Activated CD8-positive, alpha-beta memory T cell treated with anti-CD3 and anti-CD28 coated beads for 36 hours (primary cell): ENCODE measurements at regions not wholly inside any gene's neighbourhood (a gene's known extent, or its start where the extent isn't known, plus 50 kb on each side); places are given as distances from the start of the nearest gene placed in this dataset.
"Not testable (repeated sequence)": the region's sequence is repeated elsewhere in the genome, so short reads cannot be mapped to it uniquely, and the experiment has no call there.

Experiments used
- CTCF ChIA-PET: fragments of 350-600 bp; sonication (Branson Sonifier 250); formaldehyde crosslinking; loops from one replicate; lab custom pipeline; 2021; ENCODE audit warnings: antibody characterized with exemption; lab: Charles Lee
- POLR2A ChIA-PET: fragments of 350-600 bp; sonication (Branson Sonifier 250); formaldehyde crosslinking; loops from one replicate; lab custom pipeline; 2021; ENCODE audit warnings: antibody characterized with exemption; lab: Charles Lee

DNA sequence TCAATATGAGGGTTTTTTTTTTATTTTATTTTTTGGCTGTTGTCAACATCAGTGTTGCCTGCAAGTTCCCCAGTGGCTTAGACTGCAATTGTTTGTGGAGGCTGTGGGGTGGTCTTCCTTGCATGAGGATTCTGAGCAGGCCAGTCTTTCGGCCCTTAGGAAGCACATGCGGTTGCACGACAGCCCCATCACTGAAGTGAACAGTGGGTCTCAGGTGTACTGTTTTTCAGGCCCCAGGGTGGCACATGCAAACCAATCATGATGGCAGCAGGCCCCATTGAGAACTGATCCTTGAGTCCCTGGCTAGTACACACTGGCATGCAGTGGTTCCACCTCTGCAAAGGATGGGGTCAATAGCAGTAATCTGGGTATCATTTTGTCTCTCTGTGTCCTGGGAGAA is 768.7 kb downstream of the EPHA3 start:
- POLR2A ChIA-PET, result no interaction called here
- CTCF ChIA-PET, result no interaction called here

DNA sequence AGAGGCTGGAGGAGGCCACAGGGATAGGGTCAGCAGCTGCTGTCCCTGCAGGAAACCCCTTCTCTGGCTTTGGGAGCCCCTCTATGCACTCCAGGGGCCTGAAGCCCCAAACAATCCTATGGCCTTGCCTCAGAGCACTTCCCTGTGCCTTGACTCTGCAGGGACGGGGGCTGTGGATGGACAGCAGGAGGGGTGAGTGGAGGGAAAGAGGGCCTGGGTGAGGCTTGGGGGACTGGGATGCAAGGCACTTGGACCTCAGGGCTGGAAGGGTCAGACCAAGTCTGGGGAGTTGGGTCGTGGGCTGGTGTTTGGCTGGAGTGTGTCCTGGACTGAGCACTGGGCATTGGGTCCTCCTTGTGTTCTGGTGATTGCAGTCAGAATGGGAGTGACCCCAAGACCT is 769.8 kb downstream of the EPHA3 start:
- POLR2A ChIA-PET, result no interaction called here
- CTCF ChIA-PET, result no interaction called here

GRCh38 chr3:89889386-89889785 is 782.0 kb downstream of the EPHA3 start:
- ChIA-PET CTCF (no interaction called here), POLR2A (no interaction called here)

GRCh38 chr3:89908711-89909213 is 801.3 kb downstream of the EPHA3 start:
- CTCF ChIA-PET, result no interaction called here
- POLR2A ChIA-PET, result no interaction called here

GRCh38 chr3:89912031-89912430 is 804.6 kb downstream of the EPHA3 start:
- ChIA-PET CTCF (no interaction called here), POLR2A (no interaction called here)

- ChIA-PET CTCF (no interaction called here), POLR2A (no interaction called here)
Measured at GRCh38 chr3:89923921-89924610, 816.6 kb downstream of the EPHA3 start.

GRCh38 chr3:89925976-89926375 is 818.6 kb downstream of the EPHA3 start:
- CTCF ChIA-PET, result no interaction called here
- POLR2A ChIA-PET, result no interaction called here

DNA sequence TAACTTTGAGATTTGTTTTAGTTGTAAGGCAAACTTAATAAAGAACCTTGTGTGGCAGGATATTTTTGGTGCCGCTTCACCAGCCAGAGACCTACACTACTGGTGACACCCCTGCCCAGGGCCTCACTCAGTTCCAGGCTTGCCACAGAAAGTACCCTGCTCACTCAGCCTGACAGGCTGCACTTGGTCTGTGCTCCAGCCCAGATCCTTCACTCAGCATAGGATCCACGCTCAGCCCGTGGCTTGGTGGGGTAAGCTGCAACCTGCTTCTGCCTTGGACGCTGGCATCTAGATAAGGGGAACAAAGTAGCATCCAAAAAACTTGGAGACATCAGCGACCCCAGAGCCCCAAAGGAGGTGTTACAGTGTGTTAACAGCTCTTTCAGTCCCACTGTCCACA is 825.5 kb downstream of the EPHA3 start:
- ChIA-PET CTCF (no interaction called here), POLR2A (no interaction called here)

GRCh38 chr3:89944461-89944860 is 837.0 kb downstream of the EPHA3 start:
- CTCF ChIA-PET, POLR2A ChIA-PET: not testable (repeated sequence)

DNA sequence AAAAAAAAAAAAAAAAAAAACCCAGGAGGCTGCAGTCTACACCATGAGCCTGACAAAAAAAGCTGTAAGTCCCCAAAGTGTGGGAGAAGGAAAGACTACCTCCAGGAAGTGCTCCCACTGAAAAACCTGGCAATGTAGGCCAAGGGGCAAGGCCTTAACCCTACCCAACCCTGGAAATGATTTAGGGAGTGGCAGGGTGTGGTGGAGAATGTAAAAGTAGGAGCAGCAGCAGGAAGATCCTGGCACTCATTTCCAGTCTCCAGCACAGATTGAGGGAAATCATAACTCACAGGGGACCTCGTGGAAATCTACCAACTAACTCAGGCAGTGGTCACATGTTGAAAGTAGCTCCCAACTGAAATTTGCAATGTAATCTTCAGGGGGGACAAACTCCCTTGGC is 839.5 kb downstream of the EPHA3 start:
- ChIA-PET CTCF (no interaction called here), POLR2A (no interaction called here)

DNA sequence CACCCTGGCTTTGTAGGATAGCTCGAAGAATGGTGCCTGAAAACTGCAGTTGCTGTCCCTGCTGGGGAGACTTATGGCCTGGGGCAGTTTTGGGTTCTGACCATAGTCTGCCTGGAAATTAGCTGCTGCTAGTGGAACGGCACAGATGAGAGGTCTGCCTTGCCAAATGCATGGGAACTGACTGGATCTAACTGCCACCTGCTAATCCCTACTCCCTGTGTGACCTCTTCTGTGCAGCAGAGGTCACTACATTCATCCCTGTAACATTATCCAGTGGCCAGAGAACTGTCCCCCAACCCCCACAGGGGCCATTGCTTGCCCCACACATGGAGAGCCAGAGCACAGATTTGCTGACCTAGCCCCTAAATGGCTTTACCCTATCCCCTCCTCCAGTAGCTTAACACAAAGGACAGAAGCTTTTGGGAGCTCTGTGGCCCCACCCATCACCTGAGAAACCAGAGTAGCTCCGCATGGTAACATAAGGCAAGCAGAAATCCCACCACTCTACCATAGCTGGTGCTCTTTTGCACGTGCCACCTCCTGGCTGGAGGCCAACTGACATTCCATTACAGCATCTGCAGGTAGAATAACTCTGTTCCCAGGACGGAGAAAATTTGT is 840.0 kb downstream of the EPHA3 start:
- ChIA-PET POLR2A (no interaction called here), CTCF (no interaction called here)

- ChIA-PET POLR2A (no interaction called here), CTCF (no interaction called here)
Measured at GRCh38 chr3:89948008-89948407, 840.6 kb downstream of the EPHA3 start.

- CTCF ChIA-PET, result no interaction called here
- POLR2A ChIA-PET, result no interaction called here
Measured at GRCh38 chr3:89950772-89951171, 843.4 kb downstream of the EPHA3 start.

DNA sequence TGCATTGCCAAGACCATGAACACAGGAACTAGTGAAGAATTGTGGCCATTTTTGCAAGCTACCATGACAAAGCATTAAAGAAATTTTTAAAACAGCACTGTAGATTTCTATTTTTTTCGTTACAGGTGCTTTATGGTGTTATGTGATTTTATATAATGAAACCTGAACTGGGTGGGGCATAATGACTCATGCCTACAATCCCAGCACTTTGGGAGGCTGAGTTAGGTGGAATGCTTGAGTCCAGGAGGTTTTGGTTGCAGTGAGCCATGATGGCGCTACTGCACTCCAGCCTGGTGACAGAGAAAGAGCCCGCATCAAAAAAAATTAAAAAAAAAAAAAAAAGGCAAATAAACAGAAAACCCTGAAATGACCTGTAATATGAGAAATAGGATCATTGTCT is 846.7 kb downstream of the EPHA3 start:
- ChIA-PET POLR2A (no interaction called here), CTCF (no interaction called here)

DNA sequence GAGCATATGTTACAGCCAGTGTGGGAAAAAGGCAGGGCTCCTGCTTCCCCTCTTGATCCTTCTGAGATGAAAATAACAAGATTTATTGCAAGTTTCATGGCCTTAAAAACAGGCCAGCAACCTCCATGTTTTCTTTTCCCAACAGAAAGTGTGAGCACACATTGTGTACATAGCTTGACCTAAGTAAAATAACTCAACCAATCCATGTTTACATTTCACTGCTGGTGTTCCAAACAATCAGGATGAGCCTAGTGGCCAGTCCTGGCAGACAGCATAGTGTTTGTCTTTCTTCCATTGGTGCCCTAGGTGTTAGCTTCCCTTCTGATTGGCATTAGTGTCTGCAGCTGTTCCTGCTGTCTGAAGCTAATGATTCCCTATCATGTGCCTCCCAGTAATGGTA is 847.7 kb downstream of the EPHA3 start:
- CTCF ChIA-PET, result no interaction called here
- POLR2A ChIA-PET, result no interaction called here

- CTCF ChIA-PET, result no interaction called here
- POLR2A ChIA-PET, result no interaction called here
Measured at GRCh38 chr3:89957451-89957850, 850.0 kb downstream of the EPHA3 start.

DNA sequence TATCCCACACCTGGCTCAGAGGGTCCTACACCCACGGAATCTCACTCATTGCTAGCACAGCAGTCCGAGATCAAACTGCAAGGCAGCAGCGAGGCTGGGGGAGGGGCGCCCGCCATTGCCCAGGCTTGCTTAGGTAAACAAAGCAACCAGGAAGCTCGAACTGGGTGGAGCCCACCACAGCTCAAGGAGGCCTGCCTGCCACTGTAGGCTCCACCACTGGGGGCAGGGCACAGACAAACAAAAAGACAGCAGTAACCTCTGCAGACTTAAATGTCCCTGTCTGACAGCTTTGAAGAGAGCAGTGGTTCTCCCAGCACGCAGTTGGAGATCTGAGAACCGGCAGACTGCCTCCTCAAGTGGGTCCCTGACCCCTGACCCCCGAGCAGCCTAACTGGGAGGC is 850.7 kb downstream of the EPHA3 start:
- CTCF ChIA-PET, POLR2A ChIA-PET: not testable (repeated sequence)

- CTCF ChIA-PET, result no interaction called here
- POLR2A ChIA-PET, result no interaction called here
Measured at GRCh38 chr3:89964347-89964746, 856.9 kb downstream of the EPHA3 start.

- CTCF ChIA-PET, result no interaction called here
Measured at GRCh38 chr3:89966877-89967665, 859.6 kb downstream of the EPHA3 start.

DNA sequence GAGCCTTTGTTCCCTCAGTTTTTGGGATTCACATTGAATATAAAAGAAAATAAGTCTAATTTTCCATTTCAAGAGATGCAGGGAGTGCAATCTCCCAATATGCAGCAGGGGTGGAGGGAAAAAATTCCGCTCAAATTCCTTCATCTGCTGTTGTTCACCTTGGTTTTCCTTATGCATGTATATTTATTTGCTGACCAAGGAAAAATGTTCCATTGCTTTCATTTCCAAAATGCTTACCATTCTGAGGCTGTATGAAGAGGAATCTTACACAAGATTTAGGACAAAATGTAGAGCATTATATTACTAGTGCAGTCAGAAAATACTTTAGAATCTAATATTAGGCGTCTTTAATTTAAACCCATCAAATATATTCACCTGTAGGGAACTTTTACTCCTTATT is 863.9 kb downstream of the EPHA3 start:
- ChIA-PET CTCF (no interaction called here), POLR2A (no interaction called here)

More at GRCh38 chr3:89966877-89967665, 859.6 kb downstream of the EPHA3 start:
- POLR2A ChIA-PET, result no interaction called here

- POLR2A ChIA-PET, result no interaction called here
Measured at GRCh38 chr3:89973156-89973555, 865.7 kb downstream of the EPHA3 start.

More at GRCh38 chr3:89973156-89973555, 865.7 kb downstream of the EPHA3 start:
- CTCF ChIA-PET, result no interaction called here
